ENCODE measurements at regions not wholly inside any gene's neighbourhood (a gene's known extent, or its start where the extent isn't known, plus 50 kb on each side); places are given as distances from the start of the nearest gene placed in this dataset.

GRCh38 chr6:71420693-71421328 lies 132.2 kb downstream of the OGFRL1 start:
- peak; percentile 92 to 98 for DNase-seq (ENCODE audit: low read depth in 2 of 2)

GRCh38 chr6:71421611-71422010 lies 133.0 kb downstream of the OGFRL1 start:
- no peak for DNase-seq (ENCODE audit: low read depth in 2 of 2)

DNA sequence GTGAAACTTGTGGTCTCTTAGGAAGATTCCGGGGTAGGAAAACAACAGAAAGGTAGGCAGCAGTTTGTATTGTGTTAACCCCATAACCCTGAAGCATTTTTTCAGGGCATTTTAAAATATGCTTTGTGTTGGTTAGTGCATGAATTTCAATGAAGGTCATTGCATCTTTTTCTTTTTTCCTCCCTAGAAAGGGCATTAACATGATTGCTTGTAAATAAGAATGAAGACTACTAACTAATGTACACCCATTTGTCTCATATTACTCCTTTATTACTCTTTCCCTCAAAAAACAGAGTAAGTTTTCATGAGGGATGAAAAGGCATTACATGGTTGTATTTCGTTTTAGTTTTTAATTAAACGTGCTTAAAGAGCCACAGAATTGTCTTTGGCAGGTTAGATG lies 141.4 kb downstream of the OGFRL1 start:
- no peak for DNase-seq (ENCODE audit: low read depth in 2 of 2)

- peak; percentile 56 to 76 for DNase-seq (ENCODE audit: low read depth in 2 of 2)
These were observed 144.8 kb downstream of the OGFRL1 start for GRCh38 chr6:71433441-71433840.

DNA sequence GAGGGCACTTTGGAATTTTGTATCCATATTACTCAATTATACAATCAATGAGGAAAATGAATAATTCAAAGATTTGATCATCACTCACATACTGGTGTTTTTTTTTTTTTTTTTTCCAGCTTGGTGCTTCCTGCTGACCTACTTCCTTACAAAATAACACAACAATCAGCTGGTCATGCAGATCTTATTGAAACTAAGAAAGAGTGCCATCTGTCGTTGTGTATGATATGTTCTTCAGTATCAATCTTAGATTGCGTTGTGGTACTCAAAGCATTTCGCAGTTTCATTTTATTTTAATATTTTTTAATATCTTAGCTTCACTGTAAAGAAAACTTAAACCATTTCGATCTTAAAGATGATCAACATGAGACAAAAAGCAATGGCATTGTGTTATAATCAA lies 155.6 kb downstream of the OGFRL1 start:
- DNase-seq (ENCODE audit: low read depth in 2 of 2): peak; percentile 26 to 63

DNA sequence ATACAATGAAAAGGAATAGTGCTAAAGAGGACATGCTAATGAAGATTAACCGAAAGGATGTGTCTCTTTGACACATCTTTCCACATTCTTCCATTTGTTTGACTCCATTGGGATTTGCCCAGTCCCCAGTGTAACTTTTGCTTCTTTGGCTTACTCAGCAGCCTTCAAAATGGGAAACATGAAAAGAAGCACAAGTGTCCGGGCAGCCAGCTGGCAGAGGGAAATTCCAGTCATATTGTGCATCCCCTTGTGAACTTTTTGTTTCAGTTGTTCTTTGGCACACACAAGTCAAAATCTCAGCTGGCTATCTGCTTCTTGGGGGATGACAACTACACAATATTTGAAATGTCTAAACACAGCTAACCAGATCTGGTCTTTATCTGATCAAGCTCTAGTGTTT lies 157.4 kb downstream of the OGFRL1 start:
- peak in 1 of 2 donors; percentile 38 for DNase-seq (ENCODE audit: low read depth in 2 of 2)

- DNase-seq (ENCODE audit: low read depth in 2 of 2): no peak
These were observed 157.9 kb downstream of the OGFRL1 start for GRCh38 chr6:71446470-71446869.

DNA sequence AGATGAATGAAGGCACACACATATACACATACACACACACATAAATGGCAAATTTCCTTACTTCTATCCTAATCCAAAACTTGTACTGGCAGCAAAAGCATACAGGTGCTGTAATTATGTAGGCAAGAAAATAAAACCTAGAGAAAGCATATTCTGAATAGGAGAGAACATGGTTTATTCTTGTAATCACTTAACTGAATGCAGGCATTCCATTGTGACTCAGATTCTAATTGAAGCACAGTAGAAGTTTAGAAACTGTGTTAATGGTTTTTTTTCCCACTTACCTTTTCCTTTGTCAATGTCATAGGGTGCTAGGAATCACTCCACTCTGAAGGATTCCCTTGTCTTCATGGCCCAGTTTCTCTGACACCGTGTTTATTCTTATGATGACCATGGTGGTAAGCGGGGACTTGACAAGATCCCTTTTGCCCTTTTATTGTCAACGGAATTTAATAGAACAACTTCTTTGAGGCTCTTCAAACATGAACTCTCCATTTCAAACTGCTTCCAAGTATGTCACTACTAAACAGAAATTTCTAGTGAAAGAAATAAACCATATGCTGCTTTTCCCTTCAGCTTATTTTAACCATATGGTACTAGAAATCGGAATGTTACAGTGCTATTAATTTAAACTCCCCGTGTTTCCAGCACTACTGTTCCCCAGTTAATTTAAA lies 164.2 kb downstream of the OGFRL1 start:
- no peak for DNase-seq (ENCODE audit: low read depth in 2 of 2)

- no peak for DNase-seq (ENCODE audit: low read depth in 2 of 2)
These were observed 164.7 kb downstream of the OGFRL1 start for GRCh38 chr6:71453371-71453706.

DNA sequence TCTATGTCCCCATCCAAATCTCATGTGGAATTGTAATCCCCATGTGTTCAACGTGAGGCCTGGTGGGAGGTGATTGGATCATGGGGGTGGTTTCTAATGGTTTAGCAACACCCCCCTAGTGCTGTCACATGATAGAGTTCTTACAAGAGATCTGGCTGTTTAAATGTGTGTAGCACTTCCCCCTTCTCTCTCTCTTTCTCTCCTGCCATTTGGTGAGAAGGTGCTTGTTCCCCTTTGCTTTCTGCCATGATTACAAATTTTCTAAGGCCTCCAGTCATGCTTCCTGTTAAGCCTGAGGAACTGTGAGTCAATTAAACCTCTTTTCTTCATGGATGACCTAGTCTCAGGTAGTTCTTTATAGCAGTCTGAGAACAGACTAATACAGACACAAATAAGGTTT lies 165.4 kb downstream of the OGFRL1 start:
- no peak for DNase-seq (ENCODE audit: low read depth in 2 of 2)

- no peak for DNase-seq (ENCODE audit: low read depth in 2 of 2)
These were observed 169.3 kb downstream of the OGFRL1 start for GRCh38 chr6:71457929-71458328.

DNA sequence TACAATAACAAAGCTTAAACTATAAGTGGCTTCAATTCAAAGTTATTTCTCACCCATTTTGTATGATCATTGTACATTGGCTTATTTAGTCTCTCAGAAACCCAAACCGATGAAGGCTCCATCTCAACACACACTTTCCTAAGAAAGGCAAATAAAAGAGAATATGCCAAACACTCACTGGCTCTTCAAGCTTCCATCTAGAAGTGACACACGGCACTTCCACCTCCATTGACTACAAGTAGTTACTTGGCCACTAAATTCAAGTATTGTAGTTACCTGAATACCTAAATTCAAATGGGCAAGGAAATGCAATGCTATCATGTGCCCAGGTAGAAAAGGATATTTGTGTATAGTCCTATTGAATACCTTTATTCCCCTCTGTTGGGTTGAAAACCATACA lies 170.6 kb downstream of the OGFRL1 start:
- no peak for DNase-seq (ENCODE audit: low read depth in 2 of 2)

DNA sequence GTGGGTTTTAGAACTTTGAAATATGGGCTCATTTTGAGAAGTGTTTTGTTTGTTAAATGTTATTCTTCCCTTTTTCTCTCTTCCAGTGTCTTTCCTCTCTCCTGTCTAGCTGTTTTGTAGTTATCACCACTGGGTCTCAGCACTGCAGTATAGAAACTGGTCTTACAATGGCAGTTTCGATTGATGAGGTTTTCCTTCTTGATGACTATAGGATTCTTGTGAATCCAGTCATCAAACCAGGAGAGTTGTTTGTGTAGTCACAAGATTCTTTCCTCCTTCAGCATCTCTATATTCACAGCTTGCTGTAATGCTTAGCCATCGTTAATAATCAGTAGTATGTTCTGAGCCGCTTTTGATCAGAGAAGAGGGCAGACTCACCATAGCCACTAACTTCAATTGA lies 172.3 kb downstream of the OGFRL1 start:
- no peak for DNase-seq (ENCODE audit: low read depth in 2 of 2)

GRCh38 chr6:71463061-71463460 lies 174.4 kb downstream of the OGFRL1 start:
- DNase-seq (ENCODE audit: low read depth in 2 of 2): no peak

- no peak for DNase-seq (ENCODE audit: low read depth in 2 of 2)
These were observed 176.5 kb downstream of the OGFRL1 start for GRCh38 chr6:71465096-71465495.

GRCh38 chr6:71466362-71466761 lies 177.8 kb downstream of the OGFRL1 start:
- DNase-seq (ENCODE audit: low read depth in 2 of 2): peak in 1 of 2 donors; percentile 18

GRCh38 chr6:71468038-71468437 lies 179.4 kb downstream of the OGFRL1 start:
- DNase-seq (ENCODE audit: low read depth in 2 of 2): no peak

DNA sequence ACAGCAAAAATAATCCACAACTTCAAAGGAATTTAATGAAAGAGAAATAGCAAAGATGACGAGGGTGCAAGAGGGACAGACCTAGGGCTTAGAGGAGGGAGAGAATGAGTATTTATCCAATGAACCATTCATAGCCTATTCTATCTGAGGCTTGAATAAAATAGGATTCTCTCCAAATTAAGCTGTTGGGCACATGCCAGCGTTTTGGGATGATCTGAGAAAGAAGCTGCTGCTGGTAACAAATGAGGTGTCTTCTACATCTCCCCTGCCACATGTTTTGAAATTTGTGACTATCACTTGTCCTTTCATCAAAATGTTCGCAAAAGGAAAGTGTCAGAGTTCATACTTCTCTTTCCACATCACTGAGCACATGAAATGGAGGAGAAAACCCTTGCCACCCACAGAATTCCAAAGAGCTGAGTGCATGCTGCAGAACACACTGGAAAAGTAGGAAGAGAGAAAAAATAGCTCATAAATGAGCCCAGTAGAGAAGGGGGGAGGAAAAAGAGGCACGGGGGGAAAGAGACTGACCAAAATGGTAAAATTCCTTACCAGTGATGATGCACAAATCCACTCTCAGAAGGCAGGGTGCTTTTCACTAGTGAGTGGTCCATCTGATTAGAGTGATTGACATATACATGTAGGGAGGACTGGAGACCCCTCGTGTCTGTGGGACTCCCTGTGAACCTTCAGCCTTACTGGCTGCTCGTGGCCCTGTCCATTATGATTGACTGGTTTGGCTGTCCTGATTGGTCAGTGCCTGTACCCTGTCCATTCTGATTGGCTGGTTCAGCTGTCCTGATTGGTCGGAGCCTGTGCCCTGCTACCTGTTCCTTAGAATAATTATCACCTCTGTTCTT lies 180.5 kb downstream of the OGFRL1 start:
- DNase-seq (ENCODE audit: low read depth in 2 of 2): no peak

DNA sequence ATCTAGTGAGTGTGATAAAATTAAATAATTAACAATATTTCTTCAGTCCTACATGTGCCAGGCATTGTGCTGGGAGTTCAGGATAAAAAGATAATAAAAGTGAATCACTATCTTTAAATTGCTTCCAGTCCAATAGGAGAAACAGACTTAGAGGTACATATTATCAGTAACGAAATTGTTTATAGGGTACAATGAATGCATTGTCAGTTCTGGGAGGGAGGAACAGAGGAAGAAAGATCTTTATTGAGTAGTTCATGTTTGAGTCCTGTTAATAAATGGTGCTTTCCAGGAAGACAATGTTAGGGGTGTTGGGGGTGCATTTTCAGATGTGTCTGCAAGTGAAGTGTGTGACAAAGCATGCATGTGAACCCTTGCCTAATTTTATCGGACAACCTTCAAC lies 183.1 kb downstream of the OGFRL1 start:
- DNase-seq (ENCODE audit: low read depth in 2 of 2): no peak

DNA sequence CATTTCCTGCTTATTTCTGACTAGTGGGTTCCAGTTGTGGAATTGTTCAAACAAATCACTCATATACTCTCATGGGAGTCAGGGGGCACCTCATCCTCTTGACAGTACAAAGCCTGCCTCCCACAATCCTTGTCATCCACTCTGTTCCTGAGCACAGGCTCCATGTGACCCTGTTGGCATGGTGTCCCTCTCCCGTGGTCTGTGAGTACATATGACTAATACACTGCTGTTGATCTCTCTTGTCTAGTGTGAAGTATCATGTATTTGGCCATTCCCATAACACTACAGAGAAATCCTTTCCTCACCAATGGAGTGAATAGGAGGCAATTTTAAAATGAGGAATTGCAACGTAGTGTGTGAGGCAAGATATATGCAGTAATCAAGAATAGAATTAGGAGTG lies 185.3 kb downstream of the OGFRL1 start:
- DNase-seq (ENCODE audit: low read depth in 2 of 2): peak; percentile 65 to 90

DNA sequence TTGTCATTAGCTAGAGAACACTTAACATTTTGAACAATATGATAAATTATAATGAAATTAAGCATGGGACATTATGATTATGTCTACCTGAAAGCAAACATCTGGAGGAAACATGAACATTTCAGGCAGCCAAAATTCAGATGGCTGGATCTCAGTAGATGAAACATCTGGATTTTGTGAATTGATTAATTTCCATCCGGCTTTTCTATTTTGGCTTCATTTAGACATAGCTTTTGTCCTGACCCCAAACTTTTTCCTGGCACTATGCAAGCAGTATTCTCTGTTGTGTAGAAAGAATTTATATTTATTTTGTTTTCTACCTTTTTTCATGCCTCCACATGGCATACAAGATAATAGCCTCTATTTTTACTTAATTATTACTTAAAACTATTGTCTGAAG lies 186.3 kb downstream of the OGFRL1 start:
- DNase-seq (ENCODE audit: low read depth in 2 of 2): no peak

GRCh38 chr6:71476371-71476770 lies 187.8 kb downstream of the OGFRL1 start:
- DNase-seq (ENCODE audit: low read depth in 2 of 2): no peak

GRCh38 chr6:71476872-71477271 lies 188.3 kb downstream of the OGFRL1 start:
- no peak for DNase-seq (ENCODE audit: low read depth in 2 of 2)
